Lower lobe of right lung (tissue), 2 donors: ENCODE measurements at regions not wholly inside any gene's neighbourhood (a gene's known extent, or its start where the extent isn't known, plus 50 kb on each side); places are given as distances from the start of the nearest gene placed in this dataset.

Experiments
- ATAC-seq, 2 donors: fragments of 200-7000 bp; cut with Tn5 transposase; one replicate each; pipeline ENCODE4 v1.9.1; 2020 to 2022; ENCODE audit warnings: mild to moderate bottlenecking in 2 of 2, moderate library complexity in 2 of 2
- DNase-seq: peaks from one replicate; pipeline ENCODE4 v3.0.0-alpha.2; 2020
- H3K27ac ChIP-seq: fragments of 200-600 bp; one replicate; pipeline ENCODE4 v1.8.0; 2022
- H3K27me3 ChIP-seq: fragments of 200-600 bp; one replicate; pipeline ENCODE4 v1.8.0; 2022; ENCODE audit warnings: low read depth
- H3K36me3 ChIP-seq: fragments of 200-600 bp; one replicate; pipeline ENCODE4 v1.8.0; 2022; ENCODE audit warnings: mild to moderate bottlenecking
- H3K4me1 ChIP-seq: fragments of 200-600 bp; one replicate; pipeline ENCODE4 v1.8.0; 2022
- H3K4me3 ChIP-seq: fragments of 200-600 bp; one replicate; pipeline ENCODE4 v1.8.0; 2022; ENCODE audit warnings: mild to moderate bottlenecking
- H3K9me3 ChIP-seq: fragments of 200-600 bp; one replicate; pipeline ENCODE4 v1.8.0; 2022
- CTCF ChIP-seq: fragments of 200-600 bp; IDR thresholded peaks from one replicate; pipeline ENCODE4 v1.8.0; 2022; ENCODE audit warnings: antibody characterized with exemption, mild to moderate bottlenecking
- intact Hi-C: fragments of 100-400 bp; cut with DNase I; formaldehyde crosslinking; loops from one replicate; pipeline ENCODE4 v1.11.0; 2022
- donor health status: DM: no; HTN: yes; CAD: no; lungs with severe emphysema.

- ATAC-seq, result no peak
These were observed 340.7 kb downstream of the TLE4 start for GRCh38 chr9:79912318-79913070.

GRCh38 chr9:79911724-79912123 lies 340.0 kb downstream of the TLE4 start:
- H3K9me3 ChIP-seq, result no peaks in the 10 kb centered on the region
- intact Hi-C loops, result no loop called here
- TF ChIP-seq CTCF, result no peak

More at GRCh38 chr9:79912318-79913070, 340.7 kb downstream of the TLE4 start:
- no peak for TF ChIP-seq CTCF
- Histone ChIP-seq H3K27ac (no peak overlapping the region), H3K27me3 (no peaks in the 10 kb centered on the region), H3K4me1 (no peaks in the 10 kb centered on the region), H3K9me3 (no peaks in the 10 kb centered on the region), H3K4me3 (no peak overlapping the region), H3K36me3 (no peaks in the 10 kb centered on the region)
- no peak for DNase-seq
- intact Hi-C loops, result no loop called here

GRCh38 chr9:79902825-79903600 lies 331.2 kb downstream of the TLE4 start:
- no peaks in the 10 kb centered on the region for H3K27me3 ChIP-seq
- ATAC-seq, result no peak
- intact Hi-C loops, result no loop called here
- DNase-seq, result no peak
- no peaks in the 10 kb centered on the region for H3K9me3 ChIP-seq
- no peak for TF ChIP-seq CTCF
- no peak overlapping the region for H3K27ac ChIP-seq
- no peak overlapping the region for H3K4me3 ChIP-seq
- H3K36me3 ChIP-seq, result no peaks in the 10 kb centered on the region
- H3K4me1 ChIP-seq, result no peaks in the 10 kb centered on the region

More at GRCh38 chr9:79911724-79912123, 340.0 kb downstream of the TLE4 start:
- H3K27me3 ChIP-seq, result no peaks in the 10 kb centered on the region
- no peak overlapping the region for H3K4me3 ChIP-seq
- no peaks in the 10 kb centered on the region for H3K4me1 ChIP-seq
- ATAC-seq (no peak), DNase-seq (no peak)
- H3K36me3 ChIP-seq, result no peaks in the 10 kb centered on the region
- no peak overlapping the region for H3K27ac ChIP-seq

GRCh38 chr9:79900754-79901153 lies 329.0 kb downstream of the TLE4 start:
- H3K27me3 ChIP-seq, result no peaks in the 10 kb centered on the region
- no peaks in the 10 kb centered on the region for H3K4me1 ChIP-seq
- no peak overlapping the region for H3K27ac ChIP-seq
- H3K9me3 ChIP-seq, result no peaks in the 10 kb centered on the region
- no peak overlapping the region for H3K4me3 ChIP-seq
- intact Hi-C loops, result no loop called here
- TF ChIP-seq CTCF, result no peak
- no peak for DNase-seq
- no peak for ATAC-seq
- H3K36me3 ChIP-seq, result no peaks in the 10 kb centered on the region

- Histone ChIP-seq H3K9me3 (no peaks in the 10 kb centered on the region), H3K27me3 (no peaks in the 10 kb centered on the region), H3K4me3 (no peak overlapping the region), H3K36me3 (no peaks in the 10 kb centered on the region), H3K4me1 (no peaks in the 10 kb centered on the region), H3K27ac (no peak overlapping the region)
- intact Hi-C loops, result no loop called here
- no peak for ATAC-seq
- TF ChIP-seq CTCF, result no peak
- no peak for DNase-seq
These were observed 324.7 kb downstream of the TLE4 start for GRCh38 chr9:79896390-79896980.
